ENCODE measurements at regions not wholly inside any gene's neighbourhood (a gene's known extent, or its start where the extent isn't known, plus 50 kb on each side); places are given as distances from the start of the nearest gene placed in this dataset.

DNA sequence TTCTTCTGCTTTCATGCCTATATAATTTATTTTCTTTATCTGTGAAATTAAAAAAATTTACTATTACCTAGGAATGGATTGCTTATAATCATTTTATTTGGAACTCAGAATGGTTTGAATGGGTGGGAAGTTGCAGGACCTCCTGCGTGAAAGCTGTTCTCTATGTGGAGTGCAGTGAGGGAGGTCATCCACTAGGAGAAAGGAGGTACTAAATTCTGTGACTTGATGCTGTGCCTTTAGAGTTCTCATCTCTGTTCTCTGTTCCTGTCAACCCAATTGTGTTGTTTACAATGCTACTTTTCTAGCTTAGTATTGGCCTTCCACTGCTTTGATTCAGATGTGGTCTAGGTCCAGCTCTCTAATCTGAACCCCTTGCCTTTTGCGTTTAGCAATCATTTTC lies 65.0 kb upstream of the HIVEP1 start:
- no peak overlapping the region for H3K27ac ChIP-seq (ENCODE audit: low read length)
- TF ChIP-seq SIN3A (IDR thresholded peaks at IDR 0.05; ENCODE audit: borderline replicate concordance, insufficient read depth, low read depth, low read length) (no peak), POLR2AphosphoS5 (IDR thresholded peaks at IDR 0.05; ENCODE audit: low read depth, low read length) (no peak)
- TF ChIP-seq, protein P1, sequence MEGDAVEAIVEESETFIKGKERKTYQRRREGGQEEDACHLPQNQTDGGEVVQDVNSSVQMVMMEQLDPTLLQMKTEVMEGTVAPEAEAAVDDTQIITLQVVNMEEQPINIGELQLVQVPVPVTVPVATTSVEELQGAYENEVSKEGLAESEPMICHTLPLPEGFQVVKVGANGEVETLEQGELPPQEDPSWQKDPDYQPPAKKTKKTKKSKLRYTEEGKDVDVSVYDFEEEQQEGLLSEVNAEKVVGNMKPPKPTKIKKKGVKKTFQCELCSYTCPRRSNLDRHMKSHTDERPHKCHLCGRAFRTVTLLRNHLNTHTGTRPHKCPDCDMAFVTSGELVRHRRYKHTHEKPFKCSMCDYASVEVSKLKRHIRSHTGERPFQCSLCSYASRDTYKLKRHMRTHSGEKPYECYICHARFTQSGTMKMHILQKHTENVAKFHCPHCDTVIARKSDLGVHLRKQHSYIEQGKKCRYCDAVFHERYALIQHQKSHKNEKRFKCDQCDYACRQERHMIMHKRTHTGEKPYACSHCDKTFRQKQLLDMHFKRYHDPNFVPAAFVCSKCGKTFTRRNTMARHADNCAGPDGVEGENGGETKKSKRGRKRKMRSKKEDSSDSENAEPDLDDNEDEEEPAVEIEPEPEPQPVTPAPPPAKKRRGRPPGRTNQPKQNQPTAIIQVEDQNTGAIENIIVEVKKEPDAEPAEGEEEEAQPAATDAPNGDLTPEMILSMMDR (IDR thresholded peaks at IDR 0.05), result peak; percentile 16; the same call in 1 of the 2 replicates
- H3K4me1 ChIP-seq (ENCODE audit: control insufficient read depth, insufficient read depth, low read length), result no peaks in the 10 kb centered on the region
- no TSS peak for BruUV-seq (replicated peaks)
- no peak for ATAC-seq
- DNase-seq (ENCODE audit: low read depth, low spot score), result no peak
- CTCF ChIA-PET, result interaction anchor here (0.7 kb wide), 1 partner anchor 290 kb away, joined by 3 read pairs; no protein-coding TSS in a partner anchor
- no peak overlapping the region for H3K4me3 ChIP-seq (ENCODE audit: low read depth in 2 of 2, low read length in 2 of 2)
- no peaks in the 10 kb centered on the region for H3K27me3 ChIP-seq (ENCODE audit: control insufficient read depth, insufficient read depth, low read length)
- intact Hi-C loops (cut with micrococcal nuclease; ENCODE audit: unreplicated experiment), result no loop called here
- no peaks in the 10 kb centered on the region for H3K9me3 ChIP-seq (ENCODE audit: control insufficient read depth, insufficient read depth, low read depth, low read length)
- H3K36me3 ChIP-seq (ENCODE audit: control insufficient read depth, insufficient read depth, low read length), result no peaks in the 10 kb centered on the region
- in situ Hi-C loops (cut with HindIII; ENCODE audit: low pct_unique_long_range_greater_than_20kb, low sequenced_read_pairs), result no loop called here
- POLR2A ChIA-PET, result no interaction called here

- intact Hi-C loops (cut with micrococcal nuclease; ENCODE audit: unreplicated experiment) (no loop called here), in situ Hi-C loops (cut with HindIII; ENCODE audit: low pct_unique_long_range_greater_than_20kb, low sequenced_read_pairs) (no loop called here)
- H3K9me3 ChIP-seq (ENCODE audit: control insufficient read depth, insufficient read depth, low read depth, low read length), result no peaks in the 10 kb centered on the region
- DNase-seq (ENCODE audit: low read depth, low spot score), result no peak
- TF ChIP-seq, protein P1 (IDR thresholded peaks at IDR 0.05), result no peak
- TF ChIP-seq REST (IDR thresholded peaks at IDR 0.05; ENCODE audit: insufficient read depth in 1 of 2, low read depth in 2 of 2, low read length in 1 of 2), result no peak
- no peak for TF ChIP-seq SIN3A (IDR thresholded peaks at IDR 0.05; ENCODE audit: borderline replicate concordance, insufficient read depth, low read depth, low read length)
- no peak for TF ChIP-seq POLR2AphosphoS5 (IDR thresholded peaks at IDR 0.05; ENCODE audit: low read depth, low read length)
- no peak for TF ChIP-seq TCF7L2 (IDR thresholded peaks at IDR 0.05; ENCODE audit: low read depth, low read length)
- CTCF ChIA-PET, result no interaction called here
- no peaks in the 10 kb centered on the region for H3K4me1 ChIP-seq (ENCODE audit: control insufficient read depth, insufficient read depth, low read length)
- no peak for ATAC-seq
- no TSS peak for BruUV-seq (replicated peaks)
- no peak overlapping the region for H3K27ac ChIP-seq (ENCODE audit: low read length)
- no peaks in the 10 kb centered on the region for H3K36me3 ChIP-seq (ENCODE audit: control insufficient read depth, insufficient read depth, low read length)
- no peaks in the 10 kb centered on the region for H3K27me3 ChIP-seq (ENCODE audit: control insufficient read depth, insufficient read depth, low read length)
- H3K4me3 ChIP-seq (ENCODE audit: low read depth in 2 of 2, low read length in 2 of 2), result no peak overlapping the region
- POLR2A ChIA-PET, result interaction anchor here (0.7 kb wide), 1 partner anchor 335 kb away, joined by 3 read pairs; no protein-coding TSS in a partner anchor
Measured at GRCh38 chr6:11944111-11944510, 68.0 kb upstream of the HIVEP1 start.
